DND-41 (cell line): ENCODE measurements at regions not wholly inside any gene's neighbourhood (a gene's known extent, or its start where the extent isn't known, plus 50 kb on each side); places are given as distances from the start of the nearest gene placed in this dataset.

Source experiments
- CTCF ChIP-seq: IDR thresholded peaks from 2 replicates; pipeline ENCODE4 v1.5.1; 2012; ENCODE audit warnings: borderline replicate concordance, low read length, moderate library complexity, mild to moderate bottlenecking; ENCODE audit not compliant: poor library complexity, severe bottlenecking; ENCODE audit errors: extremely low read depth
- EZH2 ChIP-seq: IDR thresholded peaks from 3 replicates; pipeline ENCODE4 v1.6.1; 2012; ENCODE audit warnings: borderline replicate concordance, low read depth, mild to moderate bottlenecking, moderate library complexity, low read length, inconsistent platforms; ENCODE audit not compliant: severe bottlenecking

- TF ChIP-seq CTCF (no peak), EZH2 (no peak)
These were observed 281.3 kb downstream of the EPM2A start for GRCh38 chr6:145454006-145454405.
